A673 (cell line): ENCODE measurements at regions not wholly inside any gene's neighbourhood (a gene's known extent, or its start where the extent isn't known, plus 50 kb on each side); places are given as distances from the start of the nearest gene placed in this dataset.

ENCODE experiments used
- BruUV-seq: library from RNA; stranded (reverse); fragments of 400-500 nt; replicated peaks from 2 replicates; lab custom pipeline; 2021; lab: Mats Ljungman, UMichigan
- CTCF ChIA-PET: fragments of 300-600 bp; sonication (Branson Sonifier 250); formaldehyde crosslinking; loops from one replicate; lab custom pipeline; 2022; ENCODE audit warnings: antibody characterized with exemption; lab: Charles Lee
- POLR2A ChIA-PET: fragments of 300-600 bp; sonication (Branson Sonifier 250); formaldehyde crosslinking; loops from one replicate; lab custom pipeline; 2022; ENCODE audit warnings: antibody characterized with exemption; ENCODE audit not compliant: low non-redundant PET; lab: Charles Lee
- DNase-seq: peaks from one replicate; pipeline ENCODE4 v3.0.0-alpha.2; 2015; ENCODE audit warnings: low spot score
- H3K27ac ChIP-seq: fragments of 200-600 bp; sonication (generic); 2 replicates; pipeline ENCODE4 v1.5.1; 2016; ENCODE audit warnings: mixed run types, low read depth, mild to moderate bottlenecking, mixed read lengths, antibody characterized with exemption, low read length; ENCODE audit not compliant: poor library complexity, severe bottlenecking
- H3K27me3 ChIP-seq: fragments of 200-600 bp; sonication (generic); replicated peaks from 2 replicates; pipeline ENCODE4 v1.6.1; 2017; ENCODE audit warnings: mixed run types, low read depth, mild to moderate bottlenecking, mixed read lengths, antibody characterized with exemption, low read length; ENCODE audit not compliant: insufficient read depth, poor library complexity
- H3K36me3 ChIP-seq: fragments of 200-600 bp; sonication (generic); 2 replicates; pipeline ENCODE4 v1.6.1; 2016; ENCODE audit warnings: mixed run types, mild to moderate bottlenecking, mixed read lengths, antibody characterized with exemption, low read length; ENCODE audit not compliant: insufficient read depth, poor library complexity, severe bottlenecking
- H3K4me1 ChIP-seq: fragments of 200-600 bp; sonication (generic); 2 replicates; pipeline ENCODE4 v1.6.1; 2017; ENCODE audit warnings: mixed run types, mild to moderate bottlenecking, mixed read lengths, antibody characterized with exemption, low read length; ENCODE audit not compliant: insufficient read depth, poor library complexity, severe bottlenecking
- H3K4me3 ChIP-seq: fragments of 200-600 bp; sonication (generic); 2 replicates; pipeline ENCODE4 v1.5.1; 2016; ENCODE audit warnings: low read depth, mixed run types, mild to moderate bottlenecking, mixed read lengths, low read length; ENCODE audit not compliant: poor library complexity, severe bottlenecking
- H3K9me3 ChIP-seq: fragments of 200-600 bp; sonication (generic); 2 replicates; pipeline ENCODE4 v1.6.1; 2016; ENCODE audit warnings: mixed run types, low read depth, mild to moderate bottlenecking, mixed read lengths, antibody characterized with exemption, low read length; ENCODE audit not compliant: poor library complexity, severe bottlenecking
- CTCF ChIP-seq: fragments of 300-800, 200-600 bp; sonication (generic); conservative IDR thresholded peaks from 2 replicates; pipeline ENCODE4 v1.5.1; 2017; ENCODE audit warnings: low read depth, mild to moderate bottlenecking, antibody characterized with exemption, low read length, moderate library complexity, mixed read lengths
- EZH2 ChIP-seq: fragments of 200-600 bp; sonication (generic); IDR thresholded peaks from 2 replicates; pipeline ENCODE4 v1.6.1; 2017; ENCODE audit warnings: borderline replicate concordance, low read depth, mild to moderate bottlenecking, mixed read lengths, antibody characterized with exemption, low read length; ENCODE audit not compliant: poor library complexity, severe bottlenecking
- intact Hi-C: fragments of 100-400 bp; cut with micrococcal nuclease; formaldehyde crosslinking; loops from one replicate; pipeline ENCODE4 v1.10.0; 2022; ENCODE audit not compliant: unreplicated experiment

GRCh38 chr18:55866886-55867285 lies 278.9 kb upstream of the TCF4 start:
- ChIA-PET CTCF (no interaction called here), POLR2A (no interaction called here)
- intact Hi-C loops, result no loop called here
- no TSS peak for BruUV-seq
- peaks cover 19% of the 10 kb centered on the region for H3K4me1 ChIP-seq
- H3K27me3 ChIP-seq, result no peaks in the 10 kb centered on the region
- no peak overlapping the region for H3K4me3 ChIP-seq
- H3K27ac ChIP-seq, result no peak overlapping the region
- no peaks in the 10 kb centered on the region for H3K9me3 ChIP-seq
- DNase-seq, result no peak
- H3K36me3 ChIP-seq, result no peaks in the 10 kb centered on the region
- no peak for TF ChIP-seq CTCF
- TF ChIP-seq EZH2, result no peak

- no TSS peak for BruUV-seq
- intact Hi-C loops, result no loop called here
- CTCF ChIA-PET, result no interaction called here
Measured at GRCh38 chr18:55866006-55866405, 278.0 kb upstream of the TCF4 start.

GRCh38 chr18:55864281-55864680 lies 276.3 kb upstream of the TCF4 start:
- CTCF ChIA-PET, result no interaction called here
- intact Hi-C loops, result no loop called here
- BruUV-seq, result no TSS peak
- DNase-seq, result no peak
- TF ChIP-seq CTCF (no peak), EZH2 (no peak)
- H3K4me3 ChIP-seq, result no peak overlapping the region
- H3K27me3 ChIP-seq, result no peaks in the 10 kb centered on the region
- H3K4me1 ChIP-seq, result peaks cover 33% of the 10 kb centered on the region
- H3K36me3 ChIP-seq, result no peaks in the 10 kb centered on the region
- no peaks in the 10 kb centered on the region for H3K9me3 ChIP-seq
- H3K27ac ChIP-seq, result no peak overlapping the region
- POLR2A ChIA-PET, result no interaction called here

More at GRCh38 chr18:55866006-55866405, 278.0 kb upstream of the TCF4 start:
- H3K4me1 ChIP-seq, result peaks cover 19% of the 10 kb centered on the region
- no peaks in the 10 kb centered on the region for H3K36me3 ChIP-seq
- no peak overlapping the region for H3K4me3 ChIP-seq
- H3K27ac ChIP-seq, result no peak overlapping the region
- no peak for DNase-seq
- POLR2A ChIA-PET, result no interaction called here
- no peaks in the 10 kb centered on the region for H3K9me3 ChIP-seq
- TF ChIP-seq EZH2 (no peak), CTCF (no peak)
- no peaks in the 10 kb centered on the region for H3K27me3 ChIP-seq
